Testis (tissue), 2 donors: ENCODE measurements at regions not wholly inside any gene's neighbourhood (a gene's known extent, or its start where the extent isn't known, plus 50 kb on each side); places are given as distances from the start of the nearest gene placed in this dataset.

ENCODE experiments used
- POLR2A ChIP-seq: fragments of 450-650 bp; IDR thresholded peaks from one replicate; pipeline ENCODE4 v1.6.1; 2017; ENCODE audit warnings: antibody characterized with exemption, mild to moderate bottlenecking, moderate library complexity
- TF ChIP-seq, protein P1 (sequence below), 3 experiments: fragments of 450-650 bp in 2 of 3; fragments of 200-600 bp in 1 of 3; sonication (generic) in 1 of 3; IDR thresholded peaks; one replicate each; pipeline ENCODE4 v1.5.1; 2016 to 2019; ENCODE audit warnings: antibody characterized with exemption in 3 of 3, mild to moderate bottlenecking in 2 of 3, moderate library complexity in 1 of 3

DNA sequence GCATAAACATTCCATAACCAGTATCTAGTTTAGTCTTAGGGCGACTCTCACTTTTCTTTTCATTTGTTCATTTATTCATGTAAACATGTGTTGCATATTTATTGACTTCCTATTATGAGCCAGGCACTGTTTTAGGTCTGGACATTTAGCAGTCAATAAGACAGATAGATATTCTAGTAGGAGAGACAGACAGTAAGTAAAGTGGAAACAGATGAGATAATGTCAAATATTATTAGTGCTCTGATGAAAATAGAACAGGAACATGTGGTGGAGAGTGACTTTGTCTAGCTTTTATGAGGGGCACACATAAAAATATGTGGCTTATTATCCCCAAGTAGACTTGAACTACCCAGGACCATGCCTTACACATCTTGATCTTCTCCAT lies 193.0 kb downstream of the NDFIP2 start:
- TF ChIP-seq, protein P1, sequence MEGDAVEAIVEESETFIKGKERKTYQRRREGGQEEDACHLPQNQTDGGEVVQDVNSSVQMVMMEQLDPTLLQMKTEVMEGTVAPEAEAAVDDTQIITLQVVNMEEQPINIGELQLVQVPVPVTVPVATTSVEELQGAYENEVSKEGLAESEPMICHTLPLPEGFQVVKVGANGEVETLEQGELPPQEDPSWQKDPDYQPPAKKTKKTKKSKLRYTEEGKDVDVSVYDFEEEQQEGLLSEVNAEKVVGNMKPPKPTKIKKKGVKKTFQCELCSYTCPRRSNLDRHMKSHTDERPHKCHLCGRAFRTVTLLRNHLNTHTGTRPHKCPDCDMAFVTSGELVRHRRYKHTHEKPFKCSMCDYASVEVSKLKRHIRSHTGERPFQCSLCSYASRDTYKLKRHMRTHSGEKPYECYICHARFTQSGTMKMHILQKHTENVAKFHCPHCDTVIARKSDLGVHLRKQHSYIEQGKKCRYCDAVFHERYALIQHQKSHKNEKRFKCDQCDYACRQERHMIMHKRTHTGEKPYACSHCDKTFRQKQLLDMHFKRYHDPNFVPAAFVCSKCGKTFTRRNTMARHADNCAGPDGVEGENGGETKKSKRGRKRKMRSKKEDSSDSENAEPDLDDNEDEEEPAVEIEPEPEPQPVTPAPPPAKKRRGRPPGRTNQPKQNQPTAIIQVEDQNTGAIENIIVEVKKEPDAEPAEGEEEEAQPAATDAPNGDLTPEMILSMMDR (IDR thresholded peaks at IDR 0.05) = no peak
- TF ChIP-seq POLR2A = no peak
